Hepatocyte (in vitro differentiated cells): ENCODE measurements at regions not wholly inside any gene's neighbourhood (a gene's known extent, or its start where the extent isn't known, plus 50 kb on each side); places are given as distances from the start of the nearest gene placed in this dataset.

Experiments
- CTCF ChIP-seq: fragments of 200-600 bp; sonication (generic); IDR thresholded peaks from 2 replicates; pipeline ENCODE4 v1.5.1; 2016; ENCODE audit warnings: antibody characterized with exemption, mild to moderate bottlenecking; ENCODE audit not compliant: poor library complexity
- EZH2 ChIP-seq: fragments of 200-600 bp; sonication (generic); IDR thresholded peaks from 2 replicates; pipeline ENCODE4 v1.6.1; 2016; ENCODE audit warnings: antibody characterized with exemption, mild to moderate bottlenecking, borderline replicate concordance
- EZH2phosphoT487 ChIP-seq: fragments of 200-600 bp; sonication (generic); IDR thresholded peaks from one replicate; pipeline ENCODE4 v1.6.1; 2018; ENCODE audit warnings: antibody characterized with exemption, mild to moderate bottlenecking, low read depth, moderate library complexity; ENCODE audit not compliant: unreplicated experiment, severe bottlenecking

- TF ChIP-seq CTCF (no peak), EZH2 (no peak), EZH2phosphoT487 (no peak)
Observed at GRCh38 chr12:97989366-97989940, 525.9 kb upstream of the TMPO start.
